GM12873 (cell line): ENCODE measurements at regions not wholly inside any gene's neighbourhood (a gene's known extent, or its start where the extent isn't known, plus 50 kb on each side); places are given as distances from the start of the nearest gene placed in this dataset.

Source experiments
- TF ChIP-seq, protein P1 (sequence below): IDR thresholded peaks from 2 replicates; pipeline ENCODE4 v1.5.1; 2012; ENCODE audit warnings: low read depth, mild to moderate bottlenecking, moderate library complexity, low read length, control low read depth; ENCODE audit not compliant: insufficient read depth; ENCODE audit errors: missing control alignments

GRCh38 chr6:112804638-112805330 is 457.7 kb downstream of the RFPL4B start:
- TF ChIP-seq, protein P1, sequence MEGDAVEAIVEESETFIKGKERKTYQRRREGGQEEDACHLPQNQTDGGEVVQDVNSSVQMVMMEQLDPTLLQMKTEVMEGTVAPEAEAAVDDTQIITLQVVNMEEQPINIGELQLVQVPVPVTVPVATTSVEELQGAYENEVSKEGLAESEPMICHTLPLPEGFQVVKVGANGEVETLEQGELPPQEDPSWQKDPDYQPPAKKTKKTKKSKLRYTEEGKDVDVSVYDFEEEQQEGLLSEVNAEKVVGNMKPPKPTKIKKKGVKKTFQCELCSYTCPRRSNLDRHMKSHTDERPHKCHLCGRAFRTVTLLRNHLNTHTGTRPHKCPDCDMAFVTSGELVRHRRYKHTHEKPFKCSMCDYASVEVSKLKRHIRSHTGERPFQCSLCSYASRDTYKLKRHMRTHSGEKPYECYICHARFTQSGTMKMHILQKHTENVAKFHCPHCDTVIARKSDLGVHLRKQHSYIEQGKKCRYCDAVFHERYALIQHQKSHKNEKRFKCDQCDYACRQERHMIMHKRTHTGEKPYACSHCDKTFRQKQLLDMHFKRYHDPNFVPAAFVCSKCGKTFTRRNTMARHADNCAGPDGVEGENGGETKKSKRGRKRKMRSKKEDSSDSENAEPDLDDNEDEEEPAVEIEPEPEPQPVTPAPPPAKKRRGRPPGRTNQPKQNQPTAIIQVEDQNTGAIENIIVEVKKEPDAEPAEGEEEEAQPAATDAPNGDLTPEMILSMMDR = no peak

DNA sequence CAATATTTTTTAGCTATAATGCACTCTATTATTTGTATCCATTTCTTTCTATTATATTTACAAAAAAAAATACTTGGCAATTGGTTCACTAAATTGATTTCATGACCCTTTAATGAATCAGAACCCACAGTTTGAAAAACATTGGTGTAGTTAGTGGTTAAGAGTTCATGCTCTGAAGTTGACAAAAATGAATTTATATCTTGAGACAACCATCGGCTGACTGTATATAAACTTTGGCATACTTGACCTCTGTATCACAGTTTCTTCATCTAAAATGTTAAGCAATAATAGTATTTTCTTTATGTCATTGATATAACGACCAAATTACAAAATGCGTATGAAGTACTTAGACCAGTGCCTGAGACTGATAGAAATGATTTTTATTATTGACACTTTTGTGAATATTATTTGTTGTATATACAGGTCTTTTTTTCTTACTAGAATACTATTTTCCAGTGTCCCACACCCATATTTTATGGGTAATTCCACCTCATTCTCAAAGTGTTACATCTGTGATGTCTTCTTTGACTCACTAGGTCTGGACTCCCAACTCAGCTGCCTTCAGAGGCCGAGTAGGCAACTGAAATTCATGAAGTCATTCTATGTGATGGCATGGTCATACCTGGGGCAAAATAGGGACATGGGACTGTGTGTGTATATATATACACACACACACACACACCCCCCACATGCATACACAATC is 459.2 kb downstream of the RFPL4B start:
- TF ChIP-seq, protein P1 = no peak

DNA sequence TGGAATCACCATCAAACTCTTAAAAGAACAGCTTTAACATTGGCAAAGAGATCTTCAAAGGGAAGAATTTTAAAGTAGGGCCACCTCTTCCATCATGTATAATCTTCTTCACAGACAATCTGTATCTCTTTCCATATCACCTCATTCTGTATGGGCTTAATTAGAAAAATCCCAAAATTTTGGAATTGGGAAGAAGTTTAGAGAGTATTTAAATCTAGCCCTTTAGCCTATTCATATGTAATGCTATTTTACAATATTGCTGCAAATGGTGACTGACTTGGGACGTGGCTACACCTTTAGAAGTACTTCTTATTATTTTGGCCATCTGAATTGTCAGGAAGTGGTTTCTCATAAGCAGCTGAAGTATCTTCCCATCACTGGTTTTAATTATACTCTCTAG is 474.3 kb downstream of the RFPL4B start:
- TF ChIP-seq, protein P1 = no peak

- TF ChIP-seq, protein P1 = no peak
Observed at GRCh38 chr6:112822769-112823168, 475.6 kb downstream of the RFPL4B start.

- TF ChIP-seq, protein P1 = no peak
Observed at GRCh38 chr6:112827793-112828192, 480.7 kb downstream of the RFPL4B start.

DNA sequence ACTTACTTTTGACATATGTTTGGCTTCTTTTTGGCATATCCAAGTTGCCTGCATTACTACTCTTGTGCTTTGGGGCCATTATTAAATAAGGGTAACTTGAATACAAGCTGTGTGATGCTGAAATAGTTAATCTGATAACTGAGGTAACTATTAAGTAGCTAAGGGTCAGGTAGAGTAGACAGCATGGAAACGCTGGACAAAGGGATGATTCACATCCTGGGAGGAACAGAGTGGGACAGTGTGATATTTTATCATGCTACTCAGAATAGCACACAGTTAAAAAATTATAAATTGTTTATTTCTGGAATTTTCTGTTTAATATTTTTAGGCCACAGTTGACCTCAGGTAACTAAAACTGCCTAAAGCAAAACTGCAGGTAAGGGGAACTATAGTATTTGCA is 483.9 kb downstream of the RFPL4B start:
- TF ChIP-seq, protein P1 = no peak

DNA sequence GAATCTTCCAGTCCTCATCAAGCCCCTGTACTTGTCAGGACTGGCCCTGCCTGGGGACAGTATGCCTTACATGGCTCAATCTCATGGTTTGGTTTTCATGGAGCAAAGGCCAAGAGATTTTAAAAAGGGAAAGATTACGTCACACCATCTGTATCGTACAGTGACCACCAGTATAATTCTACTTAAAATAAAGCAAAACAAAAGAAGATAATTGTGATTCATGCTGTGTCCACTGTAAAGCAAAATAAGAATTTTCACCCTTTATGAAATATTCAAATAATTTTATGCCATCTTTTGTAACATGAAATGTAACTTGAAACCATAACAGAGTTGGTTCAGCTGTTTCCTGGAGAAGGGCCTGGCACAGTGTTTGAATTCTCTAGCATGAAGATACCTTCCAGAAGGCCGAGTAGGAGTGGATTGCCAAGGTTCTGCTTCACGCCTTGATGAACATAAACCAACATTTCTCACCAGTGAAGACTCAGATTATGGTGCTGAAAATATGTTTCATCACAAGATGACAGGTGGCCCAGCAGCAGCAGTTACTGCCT is 486.5 kb downstream of the RFPL4B start:
- TF ChIP-seq, protein P1 = no peak
